ENCODE measurements at regions not wholly inside any gene's neighbourhood (a gene's known extent, or its start where the extent isn't known, plus 50 kb on each side); places are given as distances from the start of the nearest gene placed in this dataset.
"Not testable (repeated sequence)": the region's sequence is repeated elsewhere in the genome, so short reads cannot be mapped to it uniquely, and the experiment has no call there.

GRCh38 chr2:133986881-133987795, 266.7 kb upstream of the MGAT5 start:
- no peaks in the 10 kb centered on the region for H3K9me3 ChIP-seq
- DNase-seq (no peak), ATAC-seq (replicated peaks in 1 of 4) (no peak)
- Mint-ChIP-seq H3K4me1 (no peaks in the 10 kb centered on the region), H3K27me3 (peaks cover 16 to 26% of the 10 kb centered on the region in 2 donors), H3K9me3 (no peaks in the 10 kb centered on the region), H3K27ac (no peak overlapping the region), H3K36me3 (no peaks in the 10 kb centered on the region), H3K4me3 (no peak overlapping the region)
- ChIA-PET POLR2A (no interaction called here), CTCF (no interaction called here)
- WGBS (ENCODE audit: insufficient coverage) = 80% methylated on average over 6 of the region's 11 CpGs
- no peaks in the 10 kb centered on the region for H3K36me3 ChIP-seq (ENCODE audit: control insufficient read depth in 2 of 2, extremely low read depth in 1 of 2, insufficient read depth in 1 of 2, low read length in 1 of 2)
- H3K27me3 ChIP-seq (replicated peaks in 1 of 2; ENCODE audit: control insufficient read depth in 2 of 2, extremely low read depth in 1 of 2, insufficient read depth in 2 of 2, low read length in 1 of 2) = peaks cover 0 to 14% of the 10 kb centered on the region in 2 experiments
- no peak overlapping the region for H3K27ac ChIP-seq (ENCODE audit: low read length)
- H3K4me1 ChIP-seq (ENCODE audit: control insufficient read depth in 1 of 2, extremely low read depth in 1 of 2, insufficient read depth in 2 of 2, low read length in 2 of 2) = no peaks in the 10 kb centered on the region
- no peak overlapping the region for H3K4me3 ChIP-seq (ENCODE audit: control insufficient read depth in 1 of 2, extremely low read depth in 1 of 2, low read length in 1 of 2)

GRCh38 chr2:133988316-133988891, 265.5 kb upstream of the MGAT5 start:
- Histone ChIP-seq H3K9me3 (no peaks in the 10 kb centered on the region), H3K27ac (ENCODE audit: low read length) (no peak overlapping the region), H3K27me3 (replicated peaks in 1 of 2; ENCODE audit: control insufficient read depth in 2 of 2, extremely low read depth in 1 of 2, insufficient read depth in 2 of 2, low read length in 1 of 2) (peaks cover 0 to 16% of the 10 kb centered on the region in 2 experiments), H3K4me3 (ENCODE audit: control insufficient read depth in 1 of 2, extremely low read depth in 1 of 2, low read length in 1 of 2) (no peak overlapping the region), H3K36me3 (ENCODE audit: control insufficient read depth in 2 of 2, extremely low read depth in 1 of 2, insufficient read depth in 1 of 2, low read length in 1 of 2) (no peaks in the 10 kb centered on the region), H3K4me1 (ENCODE audit: control insufficient read depth in 1 of 2, extremely low read depth in 1 of 2, insufficient read depth in 2 of 2, low read length in 2 of 2) (no peaks in the 10 kb centered on the region)
- H3K4me3 Mint-ChIP-seq = no peak overlapping the region
- H3K36me3 Mint-ChIP-seq = no peaks in the 10 kb centered on the region
- no peak overlapping the region for H3K27ac Mint-ChIP-seq
- H3K9me3 Mint-ChIP-seq = no peaks in the 10 kb centered on the region
- no peaks in the 10 kb centered on the region for H3K4me1 Mint-ChIP-seq
- DNase-seq (no peak), ATAC-seq (replicated peaks in 1 of 4) (no peak)
- WGBS (ENCODE audit: insufficient coverage) = 90% methylated on average over 11 of the region's 12 CpGs
- H3K27me3 Mint-ChIP-seq = peaks cover 20 to 33% of the 10 kb centered on the region in 2 donors
- CTCF ChIA-PET = no interaction called here
- POLR2A ChIA-PET = no interaction called here

GRCh38 chr2:133991606-133992168, 262.2 kb upstream of the MGAT5 start:
- Mint-ChIP-seq H3K9me3 (no peaks in the 10 kb centered on the region), H3K36me3 (no peaks in the 10 kb centered on the region), H3K4me1 (no peaks in the 10 kb centered on the region), H3K27ac (no peak overlapping the region), H3K27me3 (peaks cover 20 to 31% of the 10 kb centered on the region in 2 donors), H3K4me3 (no peak overlapping the region)
- WGBS (ENCODE audit: insufficient coverage) = 87% methylated on average over 2 of the region's 3 CpGs
- Histone ChIP-seq H3K27me3 (replicated peaks in 1 of 2; ENCODE audit: control insufficient read depth in 2 of 2, extremely low read depth in 1 of 2, insufficient read depth in 2 of 2, low read length in 1 of 2) (peaks cover 0 to 14% of the 10 kb centered on the region in 2 experiments), H3K4me3 (ENCODE audit: control insufficient read depth in 1 of 2, extremely low read depth in 1 of 2, low read length in 1 of 2) (no peak overlapping the region), H3K9me3 (no peaks in the 10 kb centered on the region), H3K36me3 (ENCODE audit: control insufficient read depth in 2 of 2, extremely low read depth in 1 of 2, insufficient read depth in 1 of 2, low read length in 1 of 2) (no peaks in the 10 kb centered on the region), H3K4me1 (ENCODE audit: control insufficient read depth in 1 of 2, extremely low read depth in 1 of 2, insufficient read depth in 2 of 2, low read length in 2 of 2) (no peaks in the 10 kb centered on the region), H3K27ac (ENCODE audit: low read length) (no peak overlapping the region)
- DNase-seq (no peak), ATAC-seq (replicated peaks in 1 of 4) (no peak)
- POLR2A ChIA-PET = no interaction called here
- CTCF ChIA-PET = no interaction called here

GRCh38 chr2:133992454-133992853, 261.4 kb upstream of the MGAT5 start:
- H3K27ac Mint-ChIP-seq = no peak overlapping the region
- CTCF ChIA-PET = no interaction called here
- H3K4me3 Mint-ChIP-seq = no peak overlapping the region
- ATAC-seq (replicated peaks in 1 of 4) (no peak), DNase-seq (no peak)
- Histone ChIP-seq H3K4me3 (ENCODE audit: control insufficient read depth in 1 of 2, extremely low read depth in 1 of 2, low read length in 1 of 2) (no peak overlapping the region), H3K9me3 (no peaks in the 10 kb centered on the region), H3K27me3 (replicated peaks in 1 of 2; ENCODE audit: control insufficient read depth in 2 of 2, extremely low read depth in 1 of 2, insufficient read depth in 2 of 2, low read length in 1 of 2) (peaks cover 0 to 14% of the 10 kb centered on the region in 2 experiments), H3K36me3 (ENCODE audit: control insufficient read depth in 2 of 2, extremely low read depth in 1 of 2, insufficient read depth in 1 of 2, low read length in 1 of 2) (no peaks in the 10 kb centered on the region), H3K4me1 (ENCODE audit: control insufficient read depth in 1 of 2, extremely low read depth in 1 of 2, insufficient read depth in 2 of 2, low read length in 2 of 2) (no peaks in the 10 kb centered on the region), H3K27ac (ENCODE audit: low read length) (no peak overlapping the region)
- H3K27me3 Mint-ChIP-seq = peaks cover 20 to 30% of the 10 kb centered on the region in 2 donors
- no peaks in the 10 kb centered on the region for H3K9me3 Mint-ChIP-seq
- POLR2A ChIA-PET = no interaction called here
- H3K4me1 Mint-ChIP-seq = no peaks in the 10 kb centered on the region
- H3K36me3 Mint-ChIP-seq = no peaks in the 10 kb centered on the region
- WGBS (ENCODE audit: insufficient coverage) = no CpG with 5 or more reads among the region's 1 CpG

DNA sequence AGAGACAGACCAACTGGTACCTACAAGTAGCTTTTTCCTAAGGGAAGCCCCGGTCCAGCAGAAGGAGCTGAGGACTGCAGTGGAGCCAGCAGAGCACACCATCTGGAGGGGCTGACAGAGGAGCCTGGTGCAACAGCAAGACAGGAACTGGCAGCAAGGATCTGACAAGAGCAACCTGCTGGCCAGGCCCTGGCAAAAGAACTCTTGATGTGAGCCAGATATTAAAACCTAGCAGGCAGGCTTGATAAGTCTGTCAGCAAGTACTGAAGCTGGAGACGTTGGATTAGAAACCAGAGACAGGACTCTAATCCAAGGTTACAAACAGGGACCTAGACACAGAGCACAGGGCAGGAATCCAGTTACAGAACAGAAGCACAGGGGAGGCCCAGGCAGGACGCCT, 260.7 kb upstream of the MGAT5 start:
- no peak overlapping the region for H3K4me3 Mint-ChIP-seq
- DNase-seq (no peak), ATAC-seq (replicated peaks in 1 of 4) (no peak)
- Histone ChIP-seq H3K4me3 (ENCODE audit: control insufficient read depth in 1 of 2, extremely low read depth in 1 of 2, low read length in 1 of 2) (no peak overlapping the region), H3K4me1 (ENCODE audit: control insufficient read depth in 1 of 2, extremely low read depth in 1 of 2, insufficient read depth in 2 of 2, low read length in 2 of 2) (no peaks in the 10 kb centered on the region), H3K27me3 (replicated peaks in 1 of 2; ENCODE audit: control insufficient read depth in 2 of 2, extremely low read depth in 1 of 2, insufficient read depth in 2 of 2, low read length in 1 of 2) (peaks cover 0 to 14% of the 10 kb centered on the region in 2 experiments), H3K36me3 (ENCODE audit: control insufficient read depth in 2 of 2, extremely low read depth in 1 of 2, insufficient read depth in 1 of 2, low read length in 1 of 2) (no peaks in the 10 kb centered on the region), H3K27ac (ENCODE audit: low read length) (no peak overlapping the region), H3K9me3 (no peaks in the 10 kb centered on the region)
- no peaks in the 10 kb centered on the region for H3K36me3 Mint-ChIP-seq
- ChIA-PET CTCF (no interaction called here), POLR2A (no interaction called here)
- WGBS (ENCODE audit: insufficient coverage) = 58% methylated on average over 3 of the region's 3 CpGs
- H3K4me1 Mint-ChIP-seq = no peaks in the 10 kb centered on the region
- H3K27me3 Mint-ChIP-seq = peaks cover 23 to 30% of the 10 kb centered on the region in 2 donors
- H3K9me3 Mint-ChIP-seq = no peaks in the 10 kb centered on the region
- H3K27ac Mint-ChIP-seq = no peak overlapping the region

DNA sequence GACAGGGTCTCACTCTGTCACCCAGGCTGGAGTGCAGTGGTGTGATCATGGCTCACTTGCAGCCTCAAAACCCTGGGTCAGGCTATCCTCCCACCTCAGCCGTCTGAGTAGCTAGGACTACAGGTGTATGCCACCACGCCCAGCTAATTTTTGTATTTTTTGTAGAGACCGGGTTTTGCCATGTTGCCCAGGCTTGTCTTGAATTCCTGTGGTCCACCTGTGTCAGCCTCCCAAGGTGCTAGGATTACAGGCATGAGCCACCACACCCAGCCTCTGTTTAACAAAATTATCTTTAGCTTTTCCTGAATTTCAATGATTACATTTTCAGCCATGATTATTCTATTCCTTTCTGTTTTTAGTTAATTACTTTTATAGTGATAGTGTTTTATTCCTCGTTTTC, 255.1 kb upstream of the MGAT5 start:
- H3K9me3 ChIP-seq; H3K36me3 ChIP-seq (ENCODE audit: control insufficient read depth in 2 of 2, extremely low read depth in 1 of 2, insufficient read depth in 1 of 2, low read length in 1 of 2); DNase-seq; POLR2A ChIA-PET; ATAC-seq (replicated peaks in 1 of 4); H3K4me1 Mint-ChIP-seq; H3K36me3 Mint-ChIP-seq; H3K27ac Mint-ChIP-seq; H3K9me3 Mint-ChIP-seq; H3K4me1 ChIP-seq (ENCODE audit: control insufficient read depth in 1 of 2, extremely low read depth in 1 of 2, insufficient read depth in 2 of 2, low read length in 2 of 2); H3K4me3 ChIP-seq (ENCODE audit: control insufficient read depth in 1 of 2, extremely low read depth in 1 of 2, low read length in 1 of 2); H3K27me3 ChIP-seq (replicated peaks in 1 of 2; ENCODE audit: control insufficient read depth in 2 of 2, extremely low read depth in 1 of 2, insufficient read depth in 2 of 2, low read length in 1 of 2); H3K4me3 Mint-ChIP-seq; CTCF ChIA-PET; H3K27ac ChIP-seq (ENCODE audit: low read length): not testable (repeated sequence)
- H3K27me3 Mint-ChIP-seq = peaks cover 7 to 18% of the 10 kb centered on the region in 2 donors
- WGBS (ENCODE audit: insufficient coverage) = 100% methylated on average over 3 of the region's 4 CpGs

All from T-cell (primary cell).